Thoracic aorta (tissue), 2 donors: ENCODE measurements at regions not wholly inside any gene's neighbourhood (a gene's known extent, or its start where the extent isn't known, plus 50 kb on each side); places are given as distances from the start of the nearest gene placed in this dataset.

ENCODE experiments used
- ATAC-seq: fragments of 150-250 bp; one replicate; pipeline ENCODE4 v1.8.0; 2017; ENCODE audit warnings: low read depth; ENCODE audit not compliant: insufficient number of reproducible peaks, low FRiP score
- DNase-seq: peaks from one replicate; pipeline ENCODE4 v3.0.0-alpha.2; 2020; ENCODE audit warnings: low spot score
- H3K27ac ChIP-seq, 2 donors: fragments of 200-600 bp; sonication (generic); 1 replicate in 1 of 2; 2 replicates in 1 of 2; pipeline ENCODE4 v1.5.1; 2016; ENCODE audit warnings: mild to moderate bottlenecking in 2 of 2, moderate library complexity in 2 of 2
- H3K27me3 ChIP-seq: fragments of 200-600 bp; sonication (generic); replicated peaks from 2 replicates; pipeline ENCODE4 v1.6.0; 2016; ENCODE audit warnings: mild to moderate bottlenecking; ENCODE audit not compliant: insufficient read depth
- H3K36me3 ChIP-seq: fragments of 200-600 bp; sonication (generic); one replicate; pipeline ENCODE4 v1.5.1; 2016
- H3K4me1 ChIP-seq, 2 donors: fragments of 200-600 bp; sonication (generic); 1 replicate in 1 of 2; 2 replicates in 1 of 2; pipeline versions ENCODE4 v1.5.1 to v1.6.0; 2016; ENCODE audit warnings: low read depth in 2 of 2, mild to moderate bottlenecking in 1 of 2; ENCODE audit not compliant: control insufficient read depth in 1 of 2
- H3K4me3 ChIP-seq: fragments of 200-600 bp; sonication (generic); 2 replicates; pipeline ENCODE4 v1.5.1; 2016; ENCODE audit warnings: mild to moderate bottlenecking
- H3K9me3 ChIP-seq: fragments of 200-600 bp; sonication (generic); 2 replicates; pipeline ENCODE4 v1.5.1; 2016
- CTCF ChIP-seq: fragments of 200-600 bp; sonication (generic); IDR thresholded peaks from one replicate; pipeline ENCODE4 v1.5.1; 2019; ENCODE audit warnings: antibody characterized with exemption

GRCh38 chr11:80320765-80321164 lies 879.9 kb upstream of the TENM4 start:
- no peak for TF ChIP-seq CTCF

GRCh38 chr11:80320226-80320625 lies 879.4 kb upstream of the TENM4 start:
- Histone ChIP-seq H3K36me3 (no peaks in the 10 kb centered on the region), H3K27me3 (no peaks in the 10 kb centered on the region), H3K4me1 (no peaks in the 10 kb centered on the region), H3K9me3 (no peaks in the 10 kb centered on the region), H3K27ac (no peak overlapping the region), H3K4me3 (no peak overlapping the region)
- ATAC-seq (no peak), DNase-seq (no peak)
- TF ChIP-seq CTCF, result no peak

More at GRCh38 chr11:80320765-80321164, 879.9 kb upstream of the TENM4 start:
- no peak overlapping the region for H3K4me3 ChIP-seq
- H3K9me3 ChIP-seq, result no peaks in the 10 kb centered on the region
- DNase-seq (no peak), ATAC-seq (no peak)
- no peaks in the 10 kb centered on the region for H3K4me1 ChIP-seq
- H3K27me3 ChIP-seq, result no peaks in the 10 kb centered on the region
- no peak overlapping the region for H3K27ac ChIP-seq
- no peaks in the 10 kb centered on the region for H3K36me3 ChIP-seq

GRCh38 chr11:80317612-80318011 lies 876.8 kb upstream of the TENM4 start:
- no peak overlapping the region for H3K4me3 ChIP-seq
- no peaks in the 10 kb centered on the region for H3K36me3 ChIP-seq
- no peak for TF ChIP-seq CTCF
- H3K4me1 ChIP-seq, result no peaks in the 10 kb centered on the region
- H3K9me3 ChIP-seq, result no peaks in the 10 kb centered on the region
- H3K27me3 ChIP-seq, result no peaks in the 10 kb centered on the region
- no peak overlapping the region for H3K27ac ChIP-seq
- DNase-seq (no peak), ATAC-seq (no peak)

GRCh38 chr11:80315200-80315599 lies 874.4 kb upstream of the TENM4 start:
- no peak for ATAC-seq

GRCh38 chr11:80309301-80309700 lies 868.5 kb upstream of the TENM4 start:
- H3K9me3 ChIP-seq, result no peaks in the 10 kb centered on the region
- ATAC-seq (no peak), DNase-seq (no peak)
- TF ChIP-seq CTCF, result no peak
- no peak overlapping the region for H3K4me3 ChIP-seq
- no peak overlapping the region for H3K27ac ChIP-seq
- H3K27me3 ChIP-seq, result no peaks in the 10 kb centered on the region
- H3K36me3 ChIP-seq, result no peaks in the 10 kb centered on the region
- no peaks in the 10 kb centered on the region for H3K4me1 ChIP-seq

More at GRCh38 chr11:80315200-80315599, 874.4 kb upstream of the TENM4 start:
- no peaks in the 10 kb centered on the region for H3K27me3 ChIP-seq
- H3K4me1 ChIP-seq, result no peaks in the 10 kb centered on the region
- no peak overlapping the region for H3K4me3 ChIP-seq
- no peaks in the 10 kb centered on the region for H3K36me3 ChIP-seq
- DNase-seq, result no peak
- H3K27ac ChIP-seq, result no peak overlapping the region
- TF ChIP-seq CTCF, result no peak
- H3K9me3 ChIP-seq, result no peaks in the 10 kb centered on the region
